ENCODE measurements at regions not wholly inside any gene's neighbourhood (a gene's known extent, or its start where the extent isn't known, plus 50 kb on each side); places are given as distances from the start of the nearest gene placed in this dataset.

DNA sequence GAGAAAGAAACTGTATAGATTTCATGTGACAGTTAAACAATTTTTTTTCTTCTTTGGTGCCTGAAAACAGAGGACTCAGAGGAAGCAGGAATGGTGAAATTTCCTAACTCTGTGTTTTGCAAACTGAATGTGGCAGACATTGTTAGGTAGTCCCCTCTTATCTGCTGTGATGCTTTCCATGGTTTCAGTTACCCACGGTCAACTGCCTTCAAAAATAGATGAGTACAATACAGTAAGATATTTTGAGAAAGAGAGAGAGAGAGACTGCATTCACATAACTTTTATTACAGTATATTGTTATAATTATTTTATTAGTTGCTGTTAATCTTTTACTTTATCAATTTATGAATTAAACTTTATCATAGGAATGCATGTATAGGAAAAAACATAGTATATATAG is 627.2 kb downstream of the CCDC171 start:
- H4K20me1 ChIP-seq (ENCODE audit: insufficient read depth) = no peaks in the 10 kb centered on the region
- H3K4me2 ChIP-seq = peak overlapping the region; percentile 63; the same call in 1 of the 2 replicates
- H3K9ac ChIP-seq = no peak overlapping the region
- H2AFZ ChIP-seq (ENCODE audit: low read depth) = peak overlapping the region; percentile 40; the same call in 1 of the 2 replicates
- H3K36me3 ChIP-seq (ENCODE audit: insufficient read depth) = no peaks in the 10 kb centered on the region
- H3K79me2 ChIP-seq (ENCODE audit: insufficient read depth, low read depth) = no peaks in the 10 kb centered on the region
- H3K27me3 ChIP-seq (ENCODE audit: insufficient read depth, low read depth) = no peaks in the 10 kb centered on the region
- TF ChIP-seq, protein P1, sequence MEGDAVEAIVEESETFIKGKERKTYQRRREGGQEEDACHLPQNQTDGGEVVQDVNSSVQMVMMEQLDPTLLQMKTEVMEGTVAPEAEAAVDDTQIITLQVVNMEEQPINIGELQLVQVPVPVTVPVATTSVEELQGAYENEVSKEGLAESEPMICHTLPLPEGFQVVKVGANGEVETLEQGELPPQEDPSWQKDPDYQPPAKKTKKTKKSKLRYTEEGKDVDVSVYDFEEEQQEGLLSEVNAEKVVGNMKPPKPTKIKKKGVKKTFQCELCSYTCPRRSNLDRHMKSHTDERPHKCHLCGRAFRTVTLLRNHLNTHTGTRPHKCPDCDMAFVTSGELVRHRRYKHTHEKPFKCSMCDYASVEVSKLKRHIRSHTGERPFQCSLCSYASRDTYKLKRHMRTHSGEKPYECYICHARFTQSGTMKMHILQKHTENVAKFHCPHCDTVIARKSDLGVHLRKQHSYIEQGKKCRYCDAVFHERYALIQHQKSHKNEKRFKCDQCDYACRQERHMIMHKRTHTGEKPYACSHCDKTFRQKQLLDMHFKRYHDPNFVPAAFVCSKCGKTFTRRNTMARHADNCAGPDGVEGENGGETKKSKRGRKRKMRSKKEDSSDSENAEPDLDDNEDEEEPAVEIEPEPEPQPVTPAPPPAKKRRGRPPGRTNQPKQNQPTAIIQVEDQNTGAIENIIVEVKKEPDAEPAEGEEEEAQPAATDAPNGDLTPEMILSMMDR (conservative IDR thresholded peaks at IDR 0.05; ENCODE audit: low read depth, low read length) = no peak
- H3K4me3 ChIP-seq (IDR thresholded peaks at IDR 0.05; ENCODE audit: insufficient read depth, low read depth, low read length) = no peak overlapping the region
- peak overlapping the region; percentile 68; the same call in 1 of the 2 replicates for H3K27ac ChIP-seq
- peaks cover 36% of the 10 kb centered on the region for H3K4me1 ChIP-seq (ENCODE audit: low read depth, poor library complexity, severe bottlenecking)

DNA sequence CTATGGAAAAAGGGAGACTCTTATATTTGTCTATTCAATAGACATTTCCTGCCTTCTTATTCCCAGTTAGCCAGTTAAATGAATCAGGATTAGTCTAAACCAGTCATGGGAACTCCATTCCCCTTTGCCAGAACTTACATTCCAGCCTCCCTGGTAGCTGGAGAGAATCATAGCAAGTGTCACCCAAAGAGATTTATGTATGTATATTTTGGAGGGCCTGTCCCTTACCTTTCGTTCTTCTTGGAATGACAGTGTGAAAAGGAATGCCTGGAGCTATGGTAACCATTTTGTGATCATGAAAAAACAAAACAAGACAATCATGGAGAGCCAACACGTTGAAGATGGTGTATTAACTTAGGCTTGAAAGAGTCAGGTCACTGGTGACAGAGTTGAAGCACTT is 627.7 kb downstream of the CCDC171 start:
- H3K4me3 ChIP-seq (IDR thresholded peaks at IDR 0.05; ENCODE audit: insufficient read depth, low read depth, low read length) = no peak overlapping the region
- no peaks in the 10 kb centered on the region for H3K79me2 ChIP-seq (ENCODE audit: insufficient read depth, low read depth)
- no peaks in the 10 kb centered on the region for H3K36me3 ChIP-seq (ENCODE audit: insufficient read depth)
- peaks cover 36% of the 10 kb centered on the region for H3K4me1 ChIP-seq (ENCODE audit: low read depth, poor library complexity, severe bottlenecking)
- H2AFZ ChIP-seq (ENCODE audit: low read depth) = no peak overlapping the region
- H3K27me3 ChIP-seq (ENCODE audit: insufficient read depth, low read depth) = no peaks in the 10 kb centered on the region
- peak overlapping the region; percentile 63; the same call in 1 of the 2 replicates for H3K4me2 ChIP-seq
- no peak overlapping the region for H3K9ac ChIP-seq
- TF ChIP-seq, protein P1 (conservative IDR thresholded peaks at IDR 0.05; ENCODE audit: low read depth, low read length) = no peak
- no peak overlapping the region for H3K27ac ChIP-seq
- H4K20me1 ChIP-seq (ENCODE audit: insufficient read depth) = no peaks in the 10 kb centered on the region

DNA sequence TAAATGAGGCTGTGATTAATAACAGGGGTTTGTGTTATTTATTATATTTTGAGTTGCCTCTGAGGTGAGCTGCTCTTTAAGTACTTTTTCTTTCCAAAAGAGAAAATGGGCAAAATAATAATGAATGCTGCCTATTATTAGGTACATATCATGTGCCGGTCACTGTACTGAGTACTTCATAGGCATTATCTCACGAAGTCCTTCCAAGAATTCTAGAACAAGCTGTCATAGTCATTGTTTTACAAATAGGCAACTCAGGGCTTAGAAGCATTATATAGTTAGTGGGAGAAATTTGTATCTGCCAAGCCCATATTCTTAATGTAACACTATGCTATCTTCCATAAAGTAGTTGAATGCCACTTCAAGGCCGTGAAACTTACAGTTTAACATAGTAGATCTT is 628.7 kb downstream of the CCDC171 start:
- no peaks in the 10 kb centered on the region for H4K20me1 ChIP-seq (ENCODE audit: insufficient read depth)
- no peaks in the 10 kb centered on the region for H3K79me2 ChIP-seq (ENCODE audit: insufficient read depth, low read depth)
- no peak overlapping the region for H3K4me2 ChIP-seq
- no peaks in the 10 kb centered on the region for H3K36me3 ChIP-seq (ENCODE audit: insufficient read depth)
- H3K4me1 ChIP-seq (ENCODE audit: low read depth, poor library complexity, severe bottlenecking) = peaks cover 36% of the 10 kb centered on the region
- no peak overlapping the region for H3K4me3 ChIP-seq (IDR thresholded peaks at IDR 0.05; ENCODE audit: insufficient read depth, low read depth, low read length)
- H3K27me3 ChIP-seq (ENCODE audit: insufficient read depth, low read depth) = no peaks in the 10 kb centered on the region
- no peak overlapping the region for H2AFZ ChIP-seq (ENCODE audit: low read depth)
- no peak overlapping the region for H3K9ac ChIP-seq
- no peak overlapping the region for H3K27ac ChIP-seq
- TF ChIP-seq, protein P1 (conservative IDR thresholded peaks at IDR 0.05; ENCODE audit: low read depth, low read length) = no peak

DNA sequence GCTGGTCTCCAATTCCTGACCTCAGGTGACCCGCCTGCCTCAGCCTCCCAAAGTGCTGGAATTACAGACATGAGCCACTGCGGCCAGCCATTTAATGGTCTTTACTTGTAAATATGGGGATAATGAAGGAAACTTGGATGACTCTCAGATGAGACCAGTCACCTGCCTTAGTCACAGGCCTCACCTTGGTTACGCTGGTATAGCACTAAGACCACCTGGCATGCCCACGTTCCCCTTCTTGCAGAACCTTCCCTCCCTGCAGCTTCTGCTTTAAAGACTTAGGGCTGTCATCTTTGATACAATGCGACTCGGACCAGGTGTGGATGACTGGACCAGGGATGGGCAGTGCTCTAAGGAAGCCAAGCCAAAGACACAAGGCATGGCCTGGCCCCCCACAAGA is 629.9 kb downstream of the CCDC171 start:
- TF ChIP-seq, protein P1 (conservative IDR thresholded peaks at IDR 0.05; ENCODE audit: low read depth, low read length) = no peak
- H3K4me1 ChIP-seq (ENCODE audit: low read depth, poor library complexity, severe bottlenecking) = peaks cover 35% of the 10 kb centered on the region
- no peaks in the 10 kb centered on the region for H4K20me1 ChIP-seq (ENCODE audit: insufficient read depth)

More for the DNA sequence above, 629.9 kb downstream of the CCDC171 start:
- Histone ChIP-seq H3K79me2 (ENCODE audit: insufficient read depth, low read depth) (no peaks in the 10 kb centered on the region), H3K27ac (no peak overlapping the region), H3K4me2 (no peak overlapping the region), H3K9ac (no peak overlapping the region), H3K4me3 (IDR thresholded peaks at IDR 0.05; ENCODE audit: insufficient read depth, low read depth, low read length) (no peak overlapping the region), H3K36me3 (ENCODE audit: insufficient read depth) (no peaks in the 10 kb centered on the region), H3K27me3 (ENCODE audit: insufficient read depth, low read depth) (no peaks in the 10 kb centered on the region), H2AFZ (ENCODE audit: low read depth) (no peak overlapping the region)

All from KMS-11 (cell line).